ENCODE measurements at regions not wholly inside any gene's neighbourhood (a gene's known extent, or its start where the extent isn't known, plus 50 kb on each side); places are given as distances from the start of the nearest gene placed in this dataset.

DNA sequence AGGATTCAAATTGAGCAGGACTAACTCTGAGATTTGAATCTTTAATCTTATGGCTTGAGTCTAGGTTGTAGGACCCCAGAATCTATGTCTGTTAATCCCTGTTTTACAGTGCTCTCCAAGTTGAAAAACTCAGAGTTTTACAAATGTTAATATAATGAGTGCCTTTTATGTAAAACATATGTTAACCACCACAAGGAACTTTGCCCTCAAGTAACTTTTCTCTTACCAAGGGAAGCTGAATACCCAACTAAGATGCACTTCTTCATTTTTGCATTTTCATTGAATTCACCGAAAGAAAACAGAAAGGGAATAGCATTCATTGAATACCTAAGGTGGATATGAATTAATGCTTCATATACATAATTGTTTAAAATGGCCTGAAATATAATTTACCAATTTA, 338.1 kb downstream of the RPRM start:
- intact Hi-C loops (cut with micrococcal nuclease): no loop called here
- no peaks in the 10 kb centered on the region for H3K9me2 ChIP-seq (ENCODE audit: insufficient read depth)
- no peak overlapping the region for H2AFZ ChIP-seq (ENCODE audit: low read depth, low read length, poor library complexity, severe bottlenecking)
- RAD21 ChIA-PET (ENCODE audit: low non-redundant PET in 1 of 2, low total read pairs in 2 of 2, uncharacterized antibody in 2 of 2, unreplicated experiment in 2 of 2): no interaction called here
- no TSS peak for BruUV-seq (replicated peaks)
- H3K79me2 ChIP-seq (ENCODE audit: insufficient read depth, low read length): no peaks in the 10 kb centered on the region
- H4K20me1 ChIP-seq (ENCODE audit: insufficient read depth): no peaks in the 10 kb centered on the region
- DNase-seq (ENCODE audit: low read depth, low spot score) (no peak), ATAC-seq (no peak)
- no peaks in the 10 kb centered on the region for H3K9me3 ChIP-seq (ENCODE audit: control insufficient read depth in 1 of 2, insufficient read depth in 1 of 2, low read depth in 1 of 2, low read length in 2 of 2)
- H3K36me3 ChIP-seq (ENCODE audit: control insufficient read depth in 1 of 2, insufficient read depth in 2 of 2, low read length in 2 of 2): no peaks in the 10 kb centered on the region
- no peak overlapping the region for H3K27ac ChIP-seq (ENCODE audit: low read depth, low read length)
- H3K9ac ChIP-seq (ENCODE audit: low read length): no peak overlapping the region
- no peak overlapping the region for H3K4me2 ChIP-seq (ENCODE audit: low read length)
- H3K4me1 ChIP-seq (ENCODE audit: control insufficient read depth in 1 of 2, insufficient read depth in 2 of 2, low read length in 2 of 2): no peaks in the 10 kb centered on the region
- H3K4me3 ChIP-seq (replicated peaks in 1 of 2; ENCODE audit: low read depth in 1 of 2, low read length in 2 of 2): no peak overlapping the region
- H3K27me3 ChIP-seq (ENCODE audit: insufficient read depth, low read length): no peaks in the 10 kb centered on the region
- TF ChIP-seq ZFX (IDR thresholded peaks at IDR 0.05) (no peak), JUND (IDR thresholded peaks at IDR 0.05) (no peak), SP1 (IDR thresholded peaks at IDR 0.05; ENCODE audit: low read depth) (no peak), POLR2A (IDR thresholded peaks at IDR 0.05; ENCODE audit: borderline replicate concordance, extremely low read depth, insufficient read depth, insufficient read length) (no peak), ELF1 (IDR thresholded peaks at IDR 0.05; ENCODE audit: borderline replicate concordance, low read depth) (no peak), SRF (IDR thresholded peaks at IDR 0.05; ENCODE audit: low read depth) (no peak), CEBPB (IDR thresholded peaks at IDR 0.05; ENCODE audit: low read depth) (no peak), POLR2AphosphoS5 (IDR thresholded peaks at IDR 0.05; ENCODE audit: low read depth, low read length) (no peak), ZBTB33 (IDR thresholded peaks at IDR 0.05; ENCODE audit: extremely low read depth, insufficient replicate concordance, low read length) (no peak), REST (IDR thresholded peaks at IDR 0.05; ENCODE audit: low read depth) (no peak), EZH2phosphoT487 (IDR thresholded peaks at IDR 0.05; ENCODE audit: borderline replicate concordance) (no peak), RAD21 (IDR thresholded peaks at IDR 0.05; ENCODE audit: low read depth) (no peak), TCF7L2 (IDR thresholded peaks at IDR 0.05; ENCODE audit: borderline replicate concordance, extremely low read depth, insufficient read depth, insufficient read length) (no peak), ATF3 (IDR thresholded peaks at IDR 0.05) (no peak), CBX3 (IDR thresholded peaks at IDR 0.05; ENCODE audit: low read depth) (no peak), SIN3A (IDR thresholded peaks at IDR 0.05; ENCODE audit: low read depth) (no peak), EZH2 (IDR thresholded peaks at IDR 0.05) (no peak), FOSL1 (IDR thresholded peaks at IDR 0.05; ENCODE audit: low read depth) (no peak), CTCF (IDR thresholded peaks at IDR 0.05 in 2 of 3, conservative IDR thresholded peaks at IDR 0.05 in 1 of 3; ENCODE audit: borderline replicate concordance in 1 of 3, insufficient read depth in 1 of 3, low read depth in 2 of 3, low read length in 2 of 3) (no peak)
- TF ChIP-seq, protein P1, sequence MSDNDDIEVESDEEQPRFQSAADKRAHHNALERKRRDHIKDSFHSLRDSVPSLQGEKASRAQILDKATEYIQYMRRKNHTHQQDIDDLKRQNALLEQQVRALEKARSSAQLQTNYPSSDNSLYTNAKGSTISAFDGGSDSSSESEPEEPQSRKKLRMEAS (IDR thresholded peaks at IDR 0.05): no peak
- POLR2A ChIA-PET: no interaction called here
- CTCF ChIA-PET: no interaction called here

Measured in HCT116 (cell line).